ENCODE measurements at regions not wholly inside any gene's neighbourhood (a gene's known extent, or its start where the extent isn't known, plus 50 kb on each side); places are given as distances from the start of the nearest gene placed in this dataset.

DNA sequence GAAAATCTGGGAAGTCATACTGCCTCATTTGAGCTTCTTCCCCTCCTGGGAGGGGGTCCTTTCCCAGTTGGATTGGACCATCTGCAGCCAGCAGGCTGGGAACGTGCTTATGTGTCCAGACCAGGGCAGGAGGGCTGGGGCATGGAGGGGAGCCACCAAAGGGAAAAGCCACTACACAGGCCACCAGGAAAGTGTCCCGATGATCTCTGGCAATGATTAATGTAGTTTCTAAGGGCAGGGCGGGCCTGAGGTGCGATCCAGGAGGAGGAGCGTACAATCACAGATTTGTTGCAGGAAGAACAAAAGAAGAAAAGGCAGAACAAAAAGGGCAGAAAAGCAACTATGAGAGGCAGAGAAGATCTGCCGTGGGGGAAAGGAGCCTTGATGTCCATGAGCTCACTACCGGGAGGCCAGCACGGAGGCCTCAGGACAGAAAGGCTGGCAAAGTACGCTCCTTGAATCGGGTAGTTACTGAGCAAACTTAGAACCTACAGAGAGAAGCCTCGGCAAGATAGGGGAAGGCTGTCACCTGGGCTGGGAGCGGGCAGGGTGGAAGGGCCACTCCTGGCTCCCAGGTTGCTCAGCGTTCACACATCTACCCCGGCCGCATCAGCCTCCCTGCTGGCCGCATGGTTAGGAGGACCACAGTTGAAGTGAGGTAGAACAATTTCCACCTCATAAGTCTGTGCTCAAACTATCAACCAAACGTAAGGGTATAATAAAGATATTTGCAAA, 79.5 kb upstream of the PCSK6 start:
- intact Hi-C loops (cut with micrococcal nuclease; ENCODE audit: unreplicated experiment): no loop called here
- POLR2A ChIA-PET: no interaction called here
- no TSS peak for BruUV-seq (replicated peaks)
- in situ Hi-C loops (cut with HindIII; ENCODE audit: low pct_unique_long_range_greater_than_20kb, low sequenced_read_pairs): no loop called here
- CTCF ChIA-PET: no interaction called here
- Histone ChIP-seq H3K4me3 (ENCODE audit: low read depth in 2 of 2, low read length in 2 of 2) (no peak overlapping the region), H3K9me3 (ENCODE audit: control insufficient read depth, insufficient read depth, low read depth, low read length) (no peaks in the 10 kb centered on the region), H3K4me1 (ENCODE audit: control insufficient read depth, insufficient read depth, low read length) (no peaks in the 10 kb centered on the region), H3K27me3 (ENCODE audit: control insufficient read depth, insufficient read depth, low read length) (peaks cover 3% of the 10 kb centered on the region; the same call in 1 of the 2 replicates), H3K27ac (ENCODE audit: low read length) (no peak overlapping the region), H3K36me3 (ENCODE audit: control insufficient read depth, insufficient read depth, low read length) (no peaks in the 10 kb centered on the region)
- ATAC-seq: no peak
- TF ChIP-seq, protein P1, sequence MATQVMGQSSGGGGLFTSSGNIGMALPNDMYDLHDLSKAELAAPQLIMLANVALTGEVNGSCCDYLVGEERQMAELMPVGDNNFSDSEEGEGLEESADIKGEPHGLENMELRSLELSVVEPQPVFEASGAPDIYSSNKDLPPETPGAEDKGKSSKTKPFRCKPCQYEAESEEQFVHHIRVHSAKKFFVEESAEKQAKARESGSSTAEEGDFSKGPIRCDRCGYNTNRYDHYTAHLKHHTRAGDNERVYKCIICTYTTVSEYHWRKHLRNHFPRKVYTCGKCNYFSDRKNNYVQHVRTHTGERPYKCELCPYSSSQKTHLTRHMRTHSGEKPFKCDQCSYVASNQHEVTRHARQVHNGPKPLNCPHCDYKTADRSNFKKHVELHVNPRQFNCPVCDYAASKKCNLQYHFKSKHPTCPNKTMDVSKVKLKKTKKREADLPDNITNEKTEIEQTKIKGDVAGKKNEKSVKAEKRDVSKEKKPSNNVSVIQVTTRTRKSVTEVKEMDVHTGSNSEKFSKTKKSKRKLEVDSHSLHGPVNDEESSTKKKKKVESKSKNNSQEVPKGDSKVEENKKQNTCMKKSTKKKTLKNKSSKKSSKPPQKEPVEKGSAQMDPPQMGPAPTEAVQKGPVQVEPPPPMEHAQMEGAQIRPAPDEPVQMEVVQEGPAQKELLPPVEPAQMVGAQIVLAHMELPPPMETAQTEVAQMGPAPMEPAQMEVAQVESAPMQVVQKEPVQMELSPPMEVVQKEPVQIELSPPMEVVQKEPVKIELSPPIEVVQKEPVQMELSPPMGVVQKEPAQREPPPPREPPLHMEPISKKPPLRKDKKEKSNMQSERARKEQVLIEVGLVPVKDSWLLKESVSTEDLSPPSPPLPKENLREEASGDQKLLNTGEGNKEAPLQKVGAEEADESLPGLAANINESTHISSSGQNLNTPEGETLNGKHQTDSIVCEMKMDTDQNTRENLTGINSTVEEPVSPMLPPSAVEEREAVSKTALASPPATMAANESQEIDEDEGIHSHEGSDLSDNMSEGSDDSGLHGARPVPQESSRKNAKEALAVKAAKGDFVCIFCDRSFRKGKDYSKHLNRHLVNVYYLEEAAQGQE (IDR thresholded peaks at IDR 0.05; ENCODE audit: insufficient read depth in 1 of 2, low read depth in 2 of 2, low read length in 1 of 2): no peak
- no peak for TF ChIP-seq POLR2AphosphoS5 (IDR thresholded peaks at IDR 0.05; ENCODE audit: low read depth, low read length)
- TF ChIP-seq, protein P2, sequence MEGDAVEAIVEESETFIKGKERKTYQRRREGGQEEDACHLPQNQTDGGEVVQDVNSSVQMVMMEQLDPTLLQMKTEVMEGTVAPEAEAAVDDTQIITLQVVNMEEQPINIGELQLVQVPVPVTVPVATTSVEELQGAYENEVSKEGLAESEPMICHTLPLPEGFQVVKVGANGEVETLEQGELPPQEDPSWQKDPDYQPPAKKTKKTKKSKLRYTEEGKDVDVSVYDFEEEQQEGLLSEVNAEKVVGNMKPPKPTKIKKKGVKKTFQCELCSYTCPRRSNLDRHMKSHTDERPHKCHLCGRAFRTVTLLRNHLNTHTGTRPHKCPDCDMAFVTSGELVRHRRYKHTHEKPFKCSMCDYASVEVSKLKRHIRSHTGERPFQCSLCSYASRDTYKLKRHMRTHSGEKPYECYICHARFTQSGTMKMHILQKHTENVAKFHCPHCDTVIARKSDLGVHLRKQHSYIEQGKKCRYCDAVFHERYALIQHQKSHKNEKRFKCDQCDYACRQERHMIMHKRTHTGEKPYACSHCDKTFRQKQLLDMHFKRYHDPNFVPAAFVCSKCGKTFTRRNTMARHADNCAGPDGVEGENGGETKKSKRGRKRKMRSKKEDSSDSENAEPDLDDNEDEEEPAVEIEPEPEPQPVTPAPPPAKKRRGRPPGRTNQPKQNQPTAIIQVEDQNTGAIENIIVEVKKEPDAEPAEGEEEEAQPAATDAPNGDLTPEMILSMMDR (IDR thresholded peaks at IDR 0.05): no peak
- DNase-seq (ENCODE audit: low read depth, low spot score): no peak

- in situ Hi-C loops (cut with HindIII; ENCODE audit: low pct_unique_long_range_greater_than_20kb, low sequenced_read_pairs) (no loop called here), intact Hi-C loops (cut with micrococcal nuclease; ENCODE audit: unreplicated experiment) (no loop called here)
- H3K36me3 ChIP-seq (ENCODE audit: control insufficient read depth, insufficient read depth, low read length): no peaks in the 10 kb centered on the region
- H3K4me1 ChIP-seq (ENCODE audit: control insufficient read depth, insufficient read depth, low read length): no peaks in the 10 kb centered on the region
- no peak for ATAC-seq
- no peak for DNase-seq (ENCODE audit: low read depth, low spot score)
- CTCF ChIA-PET: no interaction called here
- no peak for TF ChIP-seq SIN3A (IDR thresholded peaks at IDR 0.05; ENCODE audit: borderline replicate concordance, insufficient read depth, low read depth, low read length)
- TF ChIP-seq POLR2AphosphoS5 (IDR thresholded peaks at IDR 0.05; ENCODE audit: low read depth, low read length): no peak
- TF ChIP-seq, protein P2 (IDR thresholded peaks at IDR 0.05): no peak
- no peak for TF ChIP-seq TCF7L2 (IDR thresholded peaks at IDR 0.05; ENCODE audit: low read depth, low read length)
- TF ChIP-seq, protein P1 (IDR thresholded peaks at IDR 0.05; ENCODE audit: insufficient read depth in 1 of 2, low read depth in 2 of 2, low read length in 1 of 2): no peak
- no peak overlapping the region for H3K4me3 ChIP-seq (ENCODE audit: low read depth in 2 of 2, low read length in 2 of 2)
- no peak overlapping the region for H3K27ac ChIP-seq (ENCODE audit: low read length)
- no peaks in the 10 kb centered on the region; the same call in 1 of the 2 replicates for H3K27me3 ChIP-seq (ENCODE audit: control insufficient read depth, insufficient read depth, low read length)
- BruUV-seq (replicated peaks): no TSS peak
- H3K9me3 ChIP-seq (ENCODE audit: control insufficient read depth, insufficient read depth, low read depth, low read length): no peaks in the 10 kb centered on the region
- POLR2A ChIA-PET: no interaction called here
These were observed 78.8 kb upstream of the PCSK6 start for GRCh38 chr15:101568309-101568708.
